ENCODE measurements at regions not wholly inside any gene's neighbourhood (a gene's known extent, or its start where the extent isn't known, plus 50 kb on each side); places are given as distances from the start of the nearest gene placed in this dataset.

- in situ Hi-C loops (cut with HindIII; ENCODE audit: low pct_unique_long_range_greater_than_20kb, low sequenced_read_pairs): no loop called here
- DNase-seq (ENCODE audit: low read depth, low spot score): no peak
Observed at GRCh38 chr11:26109658-26110368, 222.1 kb upstream of the ANO3 start.

- in situ Hi-C loops (cut with HindIII; ENCODE audit: low pct_unique_long_range_greater_than_20kb, low sequenced_read_pairs): no loop called here
- no peak for DNase-seq (ENCODE audit: low read depth, low spot score)
Observed at GRCh38 chr11:26112264-26112663, 219.7 kb upstream of the ANO3 start.

GRCh38 chr11:26121466-26121865, 210.5 kb upstream of the ANO3 start:
- no peak for DNase-seq (ENCODE audit: low read depth, low spot score)
- in situ Hi-C loops (cut with HindIII; ENCODE audit: low pct_unique_long_range_greater_than_20kb, low sequenced_read_pairs): no loop called here

- no peak for DNase-seq (ENCODE audit: low read depth, low spot score)
- in situ Hi-C loops (cut with HindIII; ENCODE audit: low pct_unique_long_range_greater_than_20kb, low sequenced_read_pairs): no loop called here
Observed at GRCh38 chr11:26126741-26127140, 205.2 kb upstream of the ANO3 start.

GRCh38 chr11:26127336-26127735, 204.6 kb upstream of the ANO3 start:
- in situ Hi-C loops (cut with HindIII; ENCODE audit: low pct_unique_long_range_greater_than_20kb, low sequenced_read_pairs): no loop called here

GRCh38 chr11:26131406-26131805, 200.5 kb upstream of the ANO3 start:
- in situ Hi-C loops (cut with HindIII; ENCODE audit: low pct_unique_long_range_greater_than_20kb, low sequenced_read_pairs): no loop called here
- DNase-seq (ENCODE audit: low read depth, low spot score): no peak

More at GRCh38 chr11:26127336-26127735, 204.6 kb upstream of the ANO3 start:
- no peak for DNase-seq (ENCODE audit: low read depth, low spot score)

GRCh38 chr11:26134053-26134452, 197.9 kb upstream of the ANO3 start:
- in situ Hi-C loops (cut with HindIII; ENCODE audit: low pct_unique_long_range_greater_than_20kb, low sequenced_read_pairs): no loop called here
- DNase-seq (ENCODE audit: low read depth, low spot score): peak; percentile 45

GRCh38 chr11:26134481-26135355, 197.2 kb upstream of the ANO3 start:
- peak; percentile 83 for DNase-seq (ENCODE audit: low read depth, low spot score)

GRCh38 chr11:26137651-26138050, 194.3 kb upstream of the ANO3 start:
- no peak for DNase-seq (ENCODE audit: low read depth, low spot score)
- in situ Hi-C loops (cut with HindIII; ENCODE audit: low pct_unique_long_range_greater_than_20kb, low sequenced_read_pairs): no loop called here

More at GRCh38 chr11:26134481-26135355, 197.2 kb upstream of the ANO3 start:
- in situ Hi-C loops (cut with HindIII; ENCODE audit: low pct_unique_long_range_greater_than_20kb, low sequenced_read_pairs): no loop called here

GRCh38 chr11:26142891-26143290, 189.0 kb upstream of the ANO3 start:
- DNase-seq (ENCODE audit: low read depth, low spot score): no peak
- in situ Hi-C loops (cut with HindIII; ENCODE audit: low pct_unique_long_range_greater_than_20kb, low sequenced_read_pairs): no loop called here

GRCh38 chr11:26143566-26144290, 188.2 kb upstream of the ANO3 start:
- in situ Hi-C loops (cut with HindIII; ENCODE audit: low pct_unique_long_range_greater_than_20kb, low sequenced_read_pairs): no loop called here
- DNase-seq (ENCODE audit: low read depth, low spot score): no peak

GRCh38 chr11:26144291-26144690, 187.6 kb upstream of the ANO3 start:
- in situ Hi-C loops (cut with HindIII; ENCODE audit: low pct_unique_long_range_greater_than_20kb, low sequenced_read_pairs): no loop called here
- DNase-seq (ENCODE audit: low read depth, low spot score): no peak

GRCh38 chr11:26144911-26145310, 187.0 kb upstream of the ANO3 start:
- DNase-seq (ENCODE audit: low read depth, low spot score): no peak
- in situ Hi-C loops (cut with HindIII; ENCODE audit: low pct_unique_long_range_greater_than_20kb, low sequenced_read_pairs): no loop called here

GRCh38 chr11:26149585-26149984, 182.3 kb upstream of the ANO3 start:
- no peak for DNase-seq (ENCODE audit: low read depth, low spot score)
- in situ Hi-C loops (cut with HindIII; ENCODE audit: low pct_unique_long_range_greater_than_20kb, low sequenced_read_pairs): no loop called here

GRCh38 chr11:26150031-26150430, 181.9 kb upstream of the ANO3 start:
- in situ Hi-C loops (cut with HindIII; ENCODE audit: low pct_unique_long_range_greater_than_20kb, low sequenced_read_pairs): no loop called here
- DNase-seq (ENCODE audit: low read depth, low spot score): no peak

GRCh38 chr11:26158251-26158650, 173.7 kb upstream of the ANO3 start:
- in situ Hi-C loops (cut with HindIII; ENCODE audit: low pct_unique_long_range_greater_than_20kb, low sequenced_read_pairs): no loop called here
- no peak for DNase-seq (ENCODE audit: low read depth, low spot score)

- in situ Hi-C loops (cut with HindIII; ENCODE audit: low pct_unique_long_range_greater_than_20kb, low sequenced_read_pairs): no loop called here
Observed at GRCh38 chr11:26162291-26162690, 169.6 kb upstream of the ANO3 start.

GRCh38 chr11:26186389-26186788, 145.5 kb upstream of the ANO3 start:
- DNase-seq (ENCODE audit: low read depth, low spot score): no peak

More at GRCh38 chr11:26162291-26162690, 169.6 kb upstream of the ANO3 start:
- no peak for DNase-seq (ENCODE audit: low read depth, low spot score)

More at GRCh38 chr11:26186389-26186788, 145.5 kb upstream of the ANO3 start:
- in situ Hi-C loops (cut with HindIII; ENCODE audit: low pct_unique_long_range_greater_than_20kb, low sequenced_read_pairs): no loop called here
